HEK293 (cell line): ENCODE measurements at regions not wholly inside any gene's neighbourhood (a gene's known extent, or its start where the extent isn't known, plus 50 kb on each side); places are given as distances from the start of the nearest gene placed in this dataset.

ENCODE experiments used
- CTCF ChIP-seq: fragments of 450-650 bp; formaldehyde crosslinking; IDR thresholded peaks from 2 replicates; pipeline ENCODE4 v1.5.1; 2016; ENCODE audit warnings: missing biosample characterization, missing genetic modification characterization
- KLF1 ChIP-seq: fragments of 450-650 bp; formaldehyde crosslinking; IDR thresholded peaks from 2 replicates; pipeline ENCODE4 v1.5.1; 2016; ENCODE audit warnings: missing biosample characterization, missing genetic modification characterization
- ZNF169 ChIP-seq: fragments of 450-650 bp; formaldehyde crosslinking; IDR thresholded peaks from 2 replicates; pipeline ENCODE4 v1.5.1; 2016; ENCODE audit warnings: missing biosample characterization, missing genetic modification characterization
- ZNF2 ChIP-seq: fragments of 450-650 bp; formaldehyde crosslinking; IDR thresholded peaks from 2 replicates; pipeline ENCODE4 v1.5.1; 2016; ENCODE audit warnings: missing biosample characterization, missing genetic modification characterization
- ZNF202 ChIP-seq: fragments of 450-650 bp; formaldehyde crosslinking; IDR thresholded peaks from 2 replicates; pipeline ENCODE4 v1.5.1; 2016; ENCODE audit warnings: missing biosample characterization, missing genetic modification characterization, borderline replicate concordance
- ZNF24 ChIP-seq: fragments of 450-650 bp; formaldehyde crosslinking; IDR thresholded peaks from 2 replicates; pipeline ENCODE4 v1.5.1; 2016; ENCODE audit warnings: missing biosample characterization, missing genetic modification characterization
- ZNF274 ChIP-seq, 2 experiments: fragments of 200-500 bp in 1 of 2; fragments of 450-650 bp in 1 of 2; sonication (Bioruptor generic) in 1 of 2; formaldehyde crosslinking in 1 of 2; IDR thresholded peaks; 2 replicates each; pipeline versions ENCODE4 v1.5.1 to v1.6.1; 2014 to 2016; ENCODE audit warnings: borderline replicate concordance in 1 of 2, inconsistent platforms in 1 of 2, low read length in 1 of 2, missing biosample characterization in 1 of 2, missing genetic modification characterization in 1 of 2
- ZNF623 ChIP-seq: fragments of 450-650 bp; formaldehyde crosslinking; IDR thresholded peaks from 2 replicates; pipeline ENCODE4 v1.5.1; 2016; ENCODE audit warnings: missing biosample characterization, missing genetic modification characterization
- TF ChIP-seq, protein P1 (sequence below): fragments of 450-650 bp; formaldehyde crosslinking; IDR thresholded peaks from 2 replicates; pipeline ENCODE4 v1.5.1; 2016; ENCODE audit warnings: missing biosample characterization, missing genetic modification characterization

- TF ChIP-seq ZNF24 (tag by site-specific recombination) (no peak), ZNF169 (no peak), ZNF274 (IDR thresholded peaks at IDR 0.05; ENCODE audit: low read length) (no peak), ZNF274 (tag by site-specific recombination; IDR thresholded peaks at IDR 0.05; ENCODE audit: borderline replicate concordance) (no peak), CTCF (tag by site-specific recombination) (no peak), ZNF2 (tag by site-specific recombination) (no peak), ZNF623 (tag by site-specific recombination) (no peak), ZNF202 (tag by site-specific recombination) (no peak), KLF1 (tag by site-specific recombination) (no peak)
- TF ChIP-seq, protein P1, sequence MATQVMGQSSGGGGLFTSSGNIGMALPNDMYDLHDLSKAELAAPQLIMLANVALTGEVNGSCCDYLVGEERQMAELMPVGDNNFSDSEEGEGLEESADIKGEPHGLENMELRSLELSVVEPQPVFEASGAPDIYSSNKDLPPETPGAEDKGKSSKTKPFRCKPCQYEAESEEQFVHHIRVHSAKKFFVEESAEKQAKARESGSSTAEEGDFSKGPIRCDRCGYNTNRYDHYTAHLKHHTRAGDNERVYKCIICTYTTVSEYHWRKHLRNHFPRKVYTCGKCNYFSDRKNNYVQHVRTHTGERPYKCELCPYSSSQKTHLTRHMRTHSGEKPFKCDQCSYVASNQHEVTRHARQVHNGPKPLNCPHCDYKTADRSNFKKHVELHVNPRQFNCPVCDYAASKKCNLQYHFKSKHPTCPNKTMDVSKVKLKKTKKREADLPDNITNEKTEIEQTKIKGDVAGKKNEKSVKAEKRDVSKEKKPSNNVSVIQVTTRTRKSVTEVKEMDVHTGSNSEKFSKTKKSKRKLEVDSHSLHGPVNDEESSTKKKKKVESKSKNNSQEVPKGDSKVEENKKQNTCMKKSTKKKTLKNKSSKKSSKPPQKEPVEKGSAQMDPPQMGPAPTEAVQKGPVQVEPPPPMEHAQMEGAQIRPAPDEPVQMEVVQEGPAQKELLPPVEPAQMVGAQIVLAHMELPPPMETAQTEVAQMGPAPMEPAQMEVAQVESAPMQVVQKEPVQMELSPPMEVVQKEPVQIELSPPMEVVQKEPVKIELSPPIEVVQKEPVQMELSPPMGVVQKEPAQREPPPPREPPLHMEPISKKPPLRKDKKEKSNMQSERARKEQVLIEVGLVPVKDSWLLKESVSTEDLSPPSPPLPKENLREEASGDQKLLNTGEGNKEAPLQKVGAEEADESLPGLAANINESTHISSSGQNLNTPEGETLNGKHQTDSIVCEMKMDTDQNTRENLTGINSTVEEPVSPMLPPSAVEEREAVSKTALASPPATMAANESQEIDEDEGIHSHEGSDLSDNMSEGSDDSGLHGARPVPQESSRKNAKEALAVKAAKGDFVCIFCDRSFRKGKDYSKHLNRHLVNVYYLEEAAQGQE (tag by site-specific recombination): no peak
Measured at GRCh38 chr2:67612576-67613042, 215.5 kb downstream of the ETAA1 start.
